ENCODE measurements at regions not wholly inside any gene's neighbourhood (a gene's known extent, or its start where the extent isn't known, plus 50 kb on each side); places are given as distances from the start of the nearest gene placed in this dataset.

- TF ChIP-seq CTCF (IDR thresholded peaks at IDR 0.05) (no peak), POLR2A (IDR thresholded peaks at IDR 0.05) (no peak)
These were observed 139.2 kb downstream of the LINC00632 start for GRCh38 chrX:140848800-140849199.
